NCI-H2171 (cell line): ENCODE measurements at regions not wholly inside any gene's neighbourhood (a gene's known extent, or its start where the extent isn't known, plus 50 kb on each side); places are given as distances from the start of the nearest gene placed in this dataset.
A peak's percentile ranks its signal among the peaks of the same experiment; 100 is the strongest.

ENCODE experiments used
- DNase-seq: peaks from one replicate; lab custom pipeline; 2025; lab: John Stamatoyannopoulos, UW

GRCh38 chr10:78186572-78186971 lies 152.9 kb downstream of the RPS24 start:
- DNase-seq: no peak

GRCh38 chr10:78187371-78187770 lies 153.7 kb downstream of the RPS24 start:
- no peak for DNase-seq

GRCh38 chr10:78188446-78188845 lies 154.8 kb downstream of the RPS24 start:
- DNase-seq: no peak

- DNase-seq: no peak
Observed at GRCh38 chr10:78190051-78190825, 156.6 kb downstream of the RPS24 start.

- DNase-seq: no peak
Observed at GRCh38 chr10:78191301-78191700, 157.6 kb downstream of the RPS24 start.

- no peak for DNase-seq
Observed at GRCh38 chr10:78193189-78193588, 159.5 kb downstream of the RPS24 start.

- no peak for DNase-seq
Observed at GRCh38 chr10:78194050-78194449, 160.4 kb downstream of the RPS24 start.

- DNase-seq: no peak
Observed at GRCh38 chr10:78194539-78195402, 161.1 kb downstream of the RPS24 start.

- DNase-seq: no peak
Observed at GRCh38 chr10:78196396-78196795, 162.7 kb downstream of the RPS24 start.

- DNase-seq: no peak
Observed at GRCh38 chr10:78196964-78197363, 163.3 kb downstream of the RPS24 start.

- no peak for DNase-seq
Observed at GRCh38 chr10:78197628-78198272, 164.1 kb downstream of the RPS24 start.

- DNase-seq: no peak
Observed at GRCh38 chr10:78199005-78199725, 165.5 kb downstream of the RPS24 start.

GRCh38 chr10:78199759-78200158 lies 166.1 kb downstream of the RPS24 start:
- no peak for DNase-seq

GRCh38 chr10:78200686-78201085 lies 167.0 kb downstream of the RPS24 start:
- no peak for DNase-seq

- DNase-seq: no peak
Observed at GRCh38 chr10:78202386-78202785, 168.7 kb downstream of the RPS24 start.

GRCh38 chr10:78203915-78204818 lies 170.5 kb downstream of the RPS24 start:
- DNase-seq: peak; percentile 44

GRCh38 chr10:78205457-78206016 lies 171.9 kb downstream of the RPS24 start:
- DNase-seq: no peak

- no peak for DNase-seq
Observed at GRCh38 chr10:78207216-78207615, 173.6 kb downstream of the RPS24 start.

GRCh38 chr10:78207776-78208175 lies 174.1 kb downstream of the RPS24 start:
- no peak for DNase-seq

- no peak for DNase-seq
Observed at GRCh38 chr10:78209970-78210369, 176.3 kb downstream of the RPS24 start.

- no peak for DNase-seq
Observed at GRCh38 chr10:78210548-78210947, 176.9 kb downstream of the RPS24 start.
